Ecto neural progenitor cell (in vitro differentiated cells): ENCODE measurements at regions not wholly inside any gene's neighbourhood (a gene's known extent, or its start where the extent isn't known, plus 50 kb on each side); places are given as distances from the start of the nearest gene placed in this dataset.

Experiments
- DNase-seq: peaks from one replicate; pipeline ENCODE4 v3.0.0-alpha.2; 2018; ENCODE audit warnings: low spot score

- DNase-seq, result no peak
Measured at GRCh38 chr1:208513799-208514198, 269.6 kb upstream of the PLXNA2 start.

- DNase-seq, result no peak
Measured at GRCh38 chr1:208515129-208515528, 270.9 kb upstream of the PLXNA2 start.

DNA sequence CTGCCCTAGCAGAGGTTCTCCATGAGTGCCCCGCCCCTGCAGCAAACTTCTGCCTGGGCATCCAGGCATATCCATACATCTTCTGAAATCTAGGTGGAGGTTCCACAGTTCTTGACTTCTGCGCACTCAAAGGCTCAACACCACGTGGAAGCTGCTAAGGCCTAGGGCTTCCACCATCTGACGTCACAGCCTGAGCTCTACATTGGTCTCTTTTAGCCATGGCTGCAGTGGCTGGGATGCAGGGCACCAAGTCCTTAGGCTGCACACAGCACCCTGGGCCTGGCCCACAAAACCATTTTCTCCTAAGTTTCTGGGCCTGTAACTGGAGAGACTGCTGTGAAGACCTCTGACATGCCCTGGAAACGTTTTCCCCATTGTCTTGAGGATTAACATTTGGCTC, 272.6 kb upstream of the PLXNA2 start:
- no peak for DNase-seq

DNA sequence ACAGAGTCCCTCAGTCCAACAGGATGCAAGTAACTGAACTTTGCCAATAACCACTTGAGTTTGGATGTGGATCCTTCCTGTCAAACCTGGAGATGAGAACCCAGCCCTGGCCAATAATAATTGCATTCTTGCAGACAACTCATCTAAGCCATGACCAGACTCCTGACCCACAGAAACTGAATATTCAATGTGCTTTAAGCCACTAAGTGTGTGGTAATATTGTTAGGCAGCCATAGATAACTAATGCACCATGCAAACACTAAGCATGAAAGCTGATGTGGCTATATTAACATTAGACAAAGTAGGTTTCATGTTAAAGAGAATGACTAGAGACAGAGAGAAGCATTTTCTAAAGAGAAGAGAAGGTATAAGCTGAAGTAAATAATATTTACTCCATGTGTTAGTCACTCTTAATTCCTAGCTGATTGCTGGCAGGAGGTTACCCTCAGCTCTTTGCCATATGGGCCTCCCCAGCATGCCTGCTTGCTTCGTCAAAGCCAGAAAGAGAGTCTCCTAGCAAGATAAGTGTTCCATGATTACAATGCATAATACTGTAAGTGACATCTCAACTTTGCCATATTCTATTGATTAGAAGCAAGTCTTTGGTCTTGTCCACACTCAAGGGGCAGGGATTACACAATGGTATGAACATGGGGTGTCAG, 276.4 kb upstream of the PLXNA2 start:
- peak; percentile 6 for DNase-seq

DNA sequence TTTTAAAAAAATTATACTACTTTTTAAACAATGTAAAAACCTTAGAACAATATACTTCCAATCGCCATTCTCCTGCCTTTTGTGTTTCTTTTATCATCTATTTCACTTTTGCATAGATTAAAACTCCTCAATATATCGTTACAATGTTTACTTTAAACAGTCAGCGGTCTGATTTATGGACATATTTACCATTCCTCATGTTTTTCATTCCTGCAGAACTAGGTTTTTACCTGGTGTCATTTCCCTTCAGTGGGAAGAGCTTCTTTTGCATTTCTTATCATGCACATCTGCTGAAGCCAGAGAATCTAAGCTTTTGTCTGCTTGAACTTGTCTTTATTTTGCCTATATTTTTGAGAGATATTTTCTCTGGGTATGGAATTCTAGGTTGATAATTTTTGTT, 277.4 kb upstream of the PLXNA2 start:
- no peak for DNase-seq

- DNase-seq, result no peak
Measured at GRCh38 chr1:208523007-208523406, 278.8 kb upstream of the PLXNA2 start.

DNA sequence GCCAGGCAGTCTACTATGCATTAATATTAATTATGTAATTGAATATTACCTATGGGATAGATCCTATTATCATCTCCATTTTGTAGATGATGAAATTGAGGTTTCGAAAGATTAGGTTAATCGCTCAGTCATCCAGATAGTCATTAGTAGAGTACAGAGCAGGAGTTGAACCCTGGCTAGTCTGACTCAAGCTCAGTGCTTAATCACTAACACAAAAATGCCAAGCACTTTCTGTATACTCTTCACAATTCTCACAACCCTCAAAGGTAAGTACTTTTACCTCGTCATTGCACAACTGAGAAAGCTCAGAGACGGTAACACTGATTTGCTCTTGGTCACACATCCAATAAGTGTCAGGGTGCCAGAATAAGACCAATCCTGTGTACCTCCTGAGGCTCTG, 280.2 kb upstream of the PLXNA2 start:
- DNase-seq, result no peak

DNA sequence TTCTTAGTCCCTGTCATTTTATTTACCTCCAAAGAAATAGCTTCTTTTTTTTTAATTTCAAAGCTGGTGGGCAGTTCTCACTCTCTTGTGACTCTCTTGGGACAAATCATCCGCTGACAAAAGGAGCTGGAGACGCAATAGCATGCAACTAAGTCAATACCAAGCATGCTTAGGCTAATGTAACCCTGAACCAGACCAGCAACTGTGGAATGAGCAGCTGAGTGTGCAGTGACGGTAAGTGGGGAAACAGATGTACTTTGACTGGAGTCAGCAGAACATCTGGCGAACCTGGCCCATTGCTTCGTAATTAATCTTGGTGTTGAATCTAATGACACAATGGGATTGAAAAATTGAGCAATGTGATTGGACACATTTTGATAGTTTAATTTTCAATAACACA, 280.7 kb upstream of the PLXNA2 start:
- no peak for DNase-seq

DNA sequence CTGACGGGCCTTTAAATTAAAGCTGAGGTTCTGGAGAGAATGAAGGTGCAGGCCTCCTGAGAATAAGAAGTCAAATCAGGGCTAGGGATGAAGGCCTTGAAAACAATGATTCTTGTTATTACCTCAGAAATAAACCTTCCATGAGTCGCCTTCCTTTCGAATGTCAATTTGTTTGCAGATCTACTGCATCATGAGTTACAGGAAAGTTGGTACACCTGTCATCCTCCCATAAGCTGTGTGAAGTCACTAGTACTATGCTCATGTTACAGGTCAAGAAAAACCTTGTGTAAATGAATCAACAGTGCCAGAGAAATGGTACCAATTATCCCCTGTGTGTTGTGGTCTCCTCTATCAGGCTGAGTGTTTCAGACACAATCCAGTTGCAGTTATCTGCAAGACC, 281.2 kb upstream of the PLXNA2 start:
- DNase-seq, result no peak

DNA sequence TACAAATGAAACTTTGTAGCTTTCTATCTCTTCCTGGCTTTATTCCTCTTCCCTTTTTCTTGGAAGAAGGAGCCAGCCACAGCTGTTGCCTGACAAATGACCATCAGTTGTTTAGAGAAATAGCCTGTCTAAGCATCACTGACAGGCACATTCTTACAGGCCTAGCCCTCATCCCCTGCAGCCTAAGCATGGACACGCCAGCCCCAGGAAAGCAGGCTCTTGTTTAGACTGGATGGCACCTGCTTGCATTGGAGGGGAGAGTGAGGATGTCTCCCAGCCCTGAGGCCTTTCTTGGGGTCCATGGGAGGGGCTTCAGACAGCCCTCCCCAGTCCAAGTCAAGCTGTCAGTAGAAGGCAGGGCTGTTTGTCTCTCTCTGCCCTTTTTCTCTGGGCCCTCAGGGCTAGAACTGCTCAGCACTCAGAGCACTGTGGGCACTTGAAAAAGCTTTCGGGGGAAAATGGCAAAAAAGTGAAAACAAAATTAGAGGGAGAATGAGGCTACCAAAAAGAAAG, 282.5 kb upstream of the PLXNA2 start:
- no peak for DNase-seq

DNA sequence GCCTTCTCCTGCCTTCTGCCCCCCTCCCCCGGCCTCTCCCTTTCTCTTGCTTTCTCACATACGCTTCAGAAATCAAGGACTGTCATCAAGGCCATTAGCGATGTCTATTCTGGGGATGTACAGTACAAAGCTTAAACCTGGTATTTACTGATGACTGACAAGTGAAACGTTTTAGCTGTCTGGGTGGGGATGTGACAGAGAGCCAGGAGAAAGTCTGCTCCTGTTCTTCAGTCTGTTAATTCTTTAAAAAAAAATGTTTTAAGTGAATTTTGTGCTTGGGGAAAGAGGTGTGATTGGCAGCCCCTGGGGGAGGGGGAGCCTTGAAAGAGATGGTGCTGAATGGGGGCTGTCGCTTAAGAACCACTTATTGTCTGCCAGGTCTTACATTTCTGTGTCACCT, 283.0 kb upstream of the PLXNA2 start:
- DNase-seq, result peak; percentile 22

- peak; percentile 40 for DNase-seq
Measured at GRCh38 chr1:208528578-208529240, 284.5 kb upstream of the PLXNA2 start.

DNA sequence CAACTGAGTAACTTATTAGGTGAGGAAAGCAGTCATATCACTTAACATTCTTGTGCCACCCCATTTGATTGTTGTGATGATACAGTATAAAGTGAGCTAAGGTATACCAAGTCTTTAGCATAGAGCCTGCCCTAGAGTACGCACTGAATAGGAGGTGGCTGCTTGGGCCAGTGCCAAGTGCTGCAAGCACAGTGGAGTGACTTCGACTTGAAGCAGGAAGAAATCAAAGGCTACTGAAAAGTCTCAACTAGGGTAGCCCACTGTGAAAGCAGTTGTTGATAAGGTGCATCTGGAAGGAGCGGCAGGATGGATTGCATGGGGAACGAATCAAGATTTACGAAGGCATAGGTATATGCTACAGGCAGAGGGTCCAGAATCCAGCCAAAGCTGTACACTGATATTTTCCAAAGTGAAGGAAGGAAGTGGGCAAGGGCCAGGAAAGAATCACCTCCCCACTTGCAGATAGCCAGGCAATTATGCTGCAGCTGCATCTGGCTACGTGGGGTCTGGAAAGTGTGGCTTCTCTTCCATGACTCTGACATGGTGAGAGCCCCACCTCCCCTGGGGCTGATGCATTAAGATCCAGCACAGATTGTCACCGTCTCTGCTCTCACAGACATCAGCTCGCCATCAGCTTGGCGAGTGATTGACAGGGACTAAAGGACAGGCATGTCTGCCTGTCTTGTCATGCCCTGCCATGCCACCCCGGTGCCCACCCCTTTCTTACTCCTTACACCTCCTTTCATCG, 287.0 kb upstream of the PLXNA2 start:
- DNase-seq, result peak; percentile 19

DNA sequence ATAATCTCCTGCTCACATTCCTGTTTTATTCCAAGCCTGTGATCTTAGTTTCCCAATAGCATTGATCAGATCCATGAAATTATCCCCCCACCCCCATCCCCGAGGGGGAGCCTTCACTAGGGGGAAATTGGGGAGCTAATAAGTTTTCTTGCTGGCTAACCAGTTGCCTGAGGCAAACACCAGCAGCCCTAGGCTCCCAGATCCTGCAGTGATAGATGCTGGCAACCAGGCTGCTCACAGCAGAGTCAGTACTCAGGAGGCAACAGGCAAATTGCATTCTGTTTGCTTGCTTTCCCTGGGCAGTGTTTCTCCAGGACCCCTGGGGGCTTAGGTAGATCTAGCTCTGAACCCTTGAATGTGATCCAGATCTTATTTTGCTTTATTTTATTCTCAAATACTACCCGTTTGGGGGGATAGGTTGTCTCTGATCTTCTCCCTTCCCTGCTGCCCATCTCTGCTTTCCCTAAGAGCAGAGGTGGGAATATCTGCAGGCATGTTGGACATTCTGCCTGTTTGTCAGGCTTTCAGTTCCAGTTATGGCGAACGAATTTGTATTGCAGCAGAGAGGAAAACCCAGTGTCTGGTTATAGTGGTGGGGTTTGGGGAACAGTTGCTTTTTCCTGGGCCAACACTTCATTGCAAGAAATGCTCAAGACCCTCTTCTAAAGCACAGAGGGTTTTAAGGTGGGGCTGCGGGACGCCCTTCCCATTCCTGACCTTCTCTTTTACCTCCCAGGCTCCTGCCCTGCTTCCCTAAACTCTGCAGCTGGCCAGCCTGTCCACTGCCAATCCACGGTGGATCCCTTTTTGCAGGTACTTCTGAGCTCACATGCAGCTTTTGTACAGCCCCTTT, 289.8 kb upstream of the PLXNA2 start:
- DNase-seq, result peak; percentile 50

GRCh38 chr1:208534599-208534897, 290.4 kb upstream of the PLXNA2 start:
- no peak for DNase-seq

DNA sequence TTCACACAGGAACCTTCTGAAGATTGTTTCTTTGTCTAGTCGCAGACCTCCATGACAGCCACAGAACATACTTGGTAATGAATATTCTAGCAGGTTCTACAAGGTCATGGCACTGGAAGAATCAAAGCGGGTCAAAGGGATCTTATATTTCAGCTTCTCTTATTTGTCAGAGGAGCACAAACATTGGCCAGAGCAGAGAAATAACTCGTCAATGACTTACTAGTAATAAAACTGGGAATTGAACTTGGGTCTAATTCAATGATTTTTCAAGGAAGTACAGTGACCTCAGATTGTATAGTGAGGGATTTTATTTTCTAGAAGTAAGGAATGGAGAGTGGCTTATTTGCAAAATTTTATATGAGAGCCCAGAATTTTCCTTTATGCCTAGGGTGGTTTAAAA, 290.8 kb upstream of the PLXNA2 start:
- peak; percentile 3 for DNase-seq

DNA sequence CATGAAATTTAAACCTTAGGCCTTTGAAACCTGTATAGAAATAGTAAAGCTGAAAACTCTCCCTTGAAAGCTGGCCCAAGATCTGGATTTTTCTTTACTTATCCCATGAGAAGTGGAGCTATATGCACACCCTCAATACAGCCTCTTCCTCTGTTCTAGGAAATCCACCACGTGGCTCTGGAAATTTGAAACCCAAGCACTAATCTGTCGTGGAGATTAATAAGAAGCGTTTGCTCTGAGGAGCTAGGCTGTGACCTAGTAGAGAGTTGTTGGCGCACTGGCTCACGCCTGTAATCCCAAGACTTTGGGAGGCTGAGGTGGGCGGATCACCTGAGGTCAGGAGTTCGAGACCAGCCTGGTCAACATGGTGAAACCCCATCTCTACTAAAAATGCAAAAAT, 291.3 kb upstream of the PLXNA2 start:
- peak; percentile 23 for DNase-seq

GRCh38 chr1:208536212-208536611, 292.0 kb upstream of the PLXNA2 start:
- DNase-seq, result no peak

GRCh38 chr1:208537198-208537597, 293.0 kb upstream of the PLXNA2 start:
- peak; percentile 32 for DNase-seq

DNA sequence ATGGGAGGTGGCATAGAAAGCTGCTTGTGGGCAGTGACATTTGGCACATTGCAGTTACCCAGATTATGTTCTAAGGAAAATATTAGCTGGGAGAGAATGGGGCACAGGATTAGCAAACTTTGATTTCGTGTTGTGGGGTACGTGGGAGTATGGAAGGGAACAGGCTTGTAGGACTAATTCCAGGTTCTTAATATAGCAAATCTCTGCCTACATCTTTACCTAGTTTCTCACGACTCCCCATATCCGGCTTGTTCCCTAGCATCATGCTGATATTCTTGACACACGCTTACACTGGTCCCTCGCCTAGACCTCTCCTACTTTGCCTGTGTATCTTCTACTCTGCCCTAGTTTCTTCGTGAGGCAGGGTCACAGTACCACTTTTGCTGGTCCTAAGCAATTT, 293.9 kb upstream of the PLXNA2 start:
- DNase-seq, result no peak

GRCh38 chr1:208538587-208538986, 294.4 kb upstream of the PLXNA2 start:
- DNase-seq, result peak; percentile 3

DNA sequence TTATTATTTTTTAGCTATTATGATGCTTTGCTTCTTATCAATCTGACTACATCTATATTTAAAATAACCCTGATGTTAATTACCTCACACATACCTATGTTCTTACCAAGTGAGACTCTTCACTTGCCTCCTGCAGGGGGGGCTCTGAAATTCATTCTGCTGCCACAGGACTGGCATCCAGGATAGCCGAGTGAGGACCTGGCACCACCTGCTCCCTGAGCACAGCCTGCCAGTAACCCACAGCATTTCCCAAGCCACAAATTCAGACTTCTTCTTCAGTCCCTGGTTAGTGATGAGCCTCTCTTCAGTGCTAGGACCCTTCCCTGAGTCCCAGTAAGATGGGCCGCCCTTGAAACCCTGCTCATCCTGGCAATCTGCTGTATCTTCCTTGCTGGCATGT, 296.5 kb upstream of the PLXNA2 start:
- no peak for DNase-seq
